ENCODE measurements at regions not wholly inside any gene's neighbourhood (a gene's known extent, or its start where the extent isn't known, plus 50 kb on each side); places are given as distances from the start of the nearest gene placed in this dataset.

GRCh38 chr2:71907503-71907902 is 240.2 kb downstream of the CYP26B1 start:
- no peak for TF ChIP-seq CTCF (conservative IDR thresholded peaks at IDR 0.05; ENCODE audit: low read depth in 2 of 2)
- TF ChIP-seq JUNB (IDR thresholded peaks at IDR 0.05; ENCODE audit: unreplicated experiment), result no peak
- TF ChIP-seq REST (IDR thresholded peaks at IDR 0.05; ENCODE audit: unreplicated experiment), result no peak
- no peak for TF ChIP-seq EZH2 (IDR thresholded peaks at IDR 0.05; ENCODE audit: low read depth, unreplicated experiment)
- TF ChIP-seq ZNF462 (CRISPR knock-in tag; IDR thresholded peaks at IDR 0.05), result no peak
- no peak for TF ChIP-seq NANOG (IDR thresholded peaks at IDR 0.05; ENCODE audit: borderline replicate concordance)
- no peak for TF ChIP-seq POLR2AphosphoS5 (IDR thresholded peaks at IDR 0.05; ENCODE audit: low read depth)
- TF ChIP-seq STAT1 (IDR thresholded peaks at IDR 0.05; ENCODE audit: unreplicated experiment), result no peak
- TF ChIP-seq EZH2phosphoT487 (IDR thresholded peaks at IDR 0.05; ENCODE audit: unreplicated experiment), result no peak
- no peak for TF ChIP-seq CREB1 (CRISPR knock-in tag; IDR thresholded peaks at IDR 0.05; ENCODE audit: low read depth)
- TF ChIP-seq ETS1 (IDR thresholded peaks at IDR 0.05), result no peak
- TF ChIP-seq ZNF114 (CRISPR knock-in tag; IDR thresholded peaks at IDR 0.05), result no peak
